Panc1 (cell line): ENCODE measurements at regions not wholly inside any gene's neighbourhood (a gene's known extent, or its start where the extent isn't known, plus 50 kb on each side); places are given as distances from the start of the nearest gene placed in this dataset.
"Not testable (repeated sequence)": the region's sequence is repeated elsewhere in the genome, so short reads cannot be mapped to it uniquely, and the experiment has no call there.

ENCODE experiments used
- POLR2AphosphoS5 ChIP-seq: IDR thresholded peaks from 2 replicates; pipeline ENCODE4 v1.6.1; 2012; ENCODE audit warnings: mild to moderate bottlenecking, low read depth, low read length, moderate library complexity
- TCF7L2 ChIP-seq: IDR thresholded peaks from 2 replicates; pipeline ENCODE4 v1.6.1; 2011; ENCODE audit warnings: mild to moderate bottlenecking, low read depth, low read length, inconsistent platforms
- TF ChIP-seq, protein P1 (sequence below): fragments of 450-650 bp; IDR thresholded peaks from 2 replicates; pipeline ENCODE4 v1.5.1; 2017; ENCODE audit warnings: mild to moderate bottlenecking

DNA sequence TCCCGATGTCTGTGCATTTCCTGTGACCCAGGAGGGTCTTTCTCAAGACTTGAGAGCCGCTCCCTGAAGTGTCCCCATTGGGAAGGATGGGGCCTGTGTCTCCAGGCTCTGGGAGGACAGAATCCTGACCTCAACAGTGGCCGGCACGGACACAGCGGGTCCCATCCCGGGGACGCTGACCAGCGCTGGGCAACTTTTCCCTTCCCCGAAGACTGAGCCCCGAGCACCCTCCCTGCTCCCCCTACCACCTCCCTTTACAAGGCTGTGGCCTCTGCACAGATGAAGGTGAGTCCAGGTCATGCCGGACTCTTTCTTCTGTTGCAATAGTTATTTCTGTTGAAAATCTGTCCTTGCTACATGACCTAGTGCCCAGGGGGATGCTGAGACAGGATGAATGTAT is 135.7 kb downstream of the TMEM121 start:
- TF ChIP-seq TCF7L2, POLR2AphosphoS5: not testable (repeated sequence)
- TF ChIP-seq, protein P1, sequence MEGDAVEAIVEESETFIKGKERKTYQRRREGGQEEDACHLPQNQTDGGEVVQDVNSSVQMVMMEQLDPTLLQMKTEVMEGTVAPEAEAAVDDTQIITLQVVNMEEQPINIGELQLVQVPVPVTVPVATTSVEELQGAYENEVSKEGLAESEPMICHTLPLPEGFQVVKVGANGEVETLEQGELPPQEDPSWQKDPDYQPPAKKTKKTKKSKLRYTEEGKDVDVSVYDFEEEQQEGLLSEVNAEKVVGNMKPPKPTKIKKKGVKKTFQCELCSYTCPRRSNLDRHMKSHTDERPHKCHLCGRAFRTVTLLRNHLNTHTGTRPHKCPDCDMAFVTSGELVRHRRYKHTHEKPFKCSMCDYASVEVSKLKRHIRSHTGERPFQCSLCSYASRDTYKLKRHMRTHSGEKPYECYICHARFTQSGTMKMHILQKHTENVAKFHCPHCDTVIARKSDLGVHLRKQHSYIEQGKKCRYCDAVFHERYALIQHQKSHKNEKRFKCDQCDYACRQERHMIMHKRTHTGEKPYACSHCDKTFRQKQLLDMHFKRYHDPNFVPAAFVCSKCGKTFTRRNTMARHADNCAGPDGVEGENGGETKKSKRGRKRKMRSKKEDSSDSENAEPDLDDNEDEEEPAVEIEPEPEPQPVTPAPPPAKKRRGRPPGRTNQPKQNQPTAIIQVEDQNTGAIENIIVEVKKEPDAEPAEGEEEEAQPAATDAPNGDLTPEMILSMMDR: not testable (repeated sequence)
